ENCODE measurements at regions not wholly inside any gene's neighbourhood (a gene's known extent, or its start where the extent isn't known, plus 50 kb on each side); places are given as distances from the start of the nearest gene placed in this dataset.

GRCh38 chr13:53206455-53206854 is 177.8 kb downstream of the OLFM4 start:
- no peak for DNase-seq

GRCh38 chr13:53207556-53207955 is 178.9 kb downstream of the OLFM4 start:
- no peak for DNase-seq

GRCh38 chr13:53214433-53214832 is 185.8 kb downstream of the OLFM4 start:
- DNase-seq: no peak

- no peak for DNase-seq
Observed at GRCh38 chr13:53215563-53215962, 186.9 kb downstream of the OLFM4 start.

- no peak for DNase-seq
Observed at GRCh38 chr13:53216773-53217172, 188.2 kb downstream of the OLFM4 start.

GRCh38 chr13:53217194-53217593 is 188.6 kb downstream of the OLFM4 start:
- DNase-seq: no peak

- no peak for DNase-seq
Observed at GRCh38 chr13:53220038-53220437, 191.4 kb downstream of the OLFM4 start.

GRCh38 chr13:53237696-53238095 is 209.1 kb downstream of the OLFM4 start:
- no peak for DNase-seq

GRCh38 chr13:53238261-53238660 is 209.6 kb downstream of the OLFM4 start:
- DNase-seq: no peak

- no peak for DNase-seq
Observed at GRCh38 chr13:53240401-53241025, 211.9 kb downstream of the OLFM4 start.

- no peak for DNase-seq
Observed at GRCh38 chr13:53241891-53242348, 213.3 kb downstream of the OLFM4 start.

- no peak for DNase-seq
Observed at GRCh38 chr13:53249236-53249635, 220.6 kb downstream of the OLFM4 start.

- DNase-seq: peak; percentile 44
Observed at GRCh38 chr13:53250272-53250875, 221.8 kb downstream of the OLFM4 start.

GRCh38 chr13:53250977-53251376 is 222.4 kb downstream of the OLFM4 start:
- DNase-seq: no peak

GRCh38 chr13:53254500-53254899 is 225.9 kb downstream of the OLFM4 start:
- DNase-seq: no peak

- no peak for DNase-seq
Observed at GRCh38 chr13:53255795-53256194, 227.2 kb downstream of the OLFM4 start.

GRCh38 chr13:53260594-53260993 is 232.0 kb downstream of the OLFM4 start:
- DNase-seq: no peak

- DNase-seq: no peak
Observed at GRCh38 chr13:53264751-53265385, 236.3 kb downstream of the OLFM4 start.

GRCh38 chr13:53266757-53267156 is 238.1 kb downstream of the OLFM4 start:
- no peak for DNase-seq

GRCh38 chr13:53269634-53270033 is 241.0 kb downstream of the OLFM4 start:
- no peak for DNase-seq

- no peak for DNase-seq
Observed at GRCh38 chr13:53272873-53273272, 244.3 kb downstream of the OLFM4 start.

- DNase-seq: no peak
Observed at GRCh38 chr13:53276265-53276664, 247.7 kb downstream of the OLFM4 start.

GRCh38 chr13:53281677-53282076 is 253.1 kb downstream of the OLFM4 start:
- no peak for DNase-seq

- no peak for DNase-seq
Observed at GRCh38 chr13:53285896-53286430, 257.4 kb downstream of the OLFM4 start.
